ENCODE measurements at regions not wholly inside any gene's neighbourhood (a gene's known extent, or its start where the extent isn't known, plus 50 kb on each side); places are given as distances from the start of the nearest gene placed in this dataset.

GRCh38 chr12:93181409-93181965 lies 196.2 kb upstream of the NUDT4 start:
- no peaks in the 10 kb centered on the region for H3K36me3 ChIP-seq (ENCODE audit: insufficient read depth, low read length)
- no peak overlapping the region for H3K4me3 ChIP-seq (ENCODE audit: insufficient read depth, low read length)
- no peak overlapping the region for H3K27ac ChIP-seq (ENCODE audit: low read depth, low read length)
- H3K4me1 ChIP-seq (ENCODE audit: insufficient read depth, low read length): peaks cover 20% of the 10 kb centered on the region
- no peak overlapping the region for H2AFZ ChIP-seq (ENCODE audit: low read length)
- no peak overlapping the region for H3K4me2 ChIP-seq (ENCODE audit: insufficient read depth, low read length)
- no peak for TF ChIP-seq CTCF (IDR thresholded peaks at IDR 0.05; ENCODE audit: extremely low read depth, low read depth, low read length)
- H3K27me3 ChIP-seq (ENCODE audit: insufficient read depth, low read length): no peaks in the 10 kb centered on the region
- H3K79me2 ChIP-seq (ENCODE audit: insufficient read depth, low read length): no peaks in the 10 kb centered on the region
- no peaks in the 10 kb centered on the region for H3K9me3 ChIP-seq (ENCODE audit: low read depth, low read length)
- DNase-seq (ENCODE audit: insufficient read length, low spot score, missing footprints): no peak
- no peaks in the 10 kb centered on the region for H4K20me1 ChIP-seq (ENCODE audit: insufficient read depth, low read length)

GRCh38 chr12:93183940-93184671 lies 193.6 kb upstream of the NUDT4 start:
- H3K27ac ChIP-seq (ENCODE audit: low read depth, low read length): no peak overlapping the region
- no peaks in the 10 kb centered on the region for H3K36me3 ChIP-seq (ENCODE audit: insufficient read depth, low read length)
- H2AFZ ChIP-seq (ENCODE audit: low read length): peak overlapping the region; percentile 88
- H3K79me2 ChIP-seq (ENCODE audit: insufficient read depth, low read length): no peaks in the 10 kb centered on the region
- no peak for TF ChIP-seq CTCF (IDR thresholded peaks at IDR 0.05; ENCODE audit: extremely low read depth, low read depth, low read length)
- no peak overlapping the region for H3K4me3 ChIP-seq (ENCODE audit: insufficient read depth, low read length)
- no peaks in the 10 kb centered on the region for H3K27me3 ChIP-seq (ENCODE audit: insufficient read depth, low read length)
- DNase-seq (ENCODE audit: insufficient read length, low spot score, missing footprints): no peak
- H3K4me1 ChIP-seq (ENCODE audit: insufficient read depth, low read length): peaks cover 10% of the 10 kb centered on the region
- H4K20me1 ChIP-seq (ENCODE audit: insufficient read depth, low read length): no peaks in the 10 kb centered on the region
- H3K9me3 ChIP-seq (ENCODE audit: low read depth, low read length): no peaks in the 10 kb centered on the region
- no peak overlapping the region for H3K4me2 ChIP-seq (ENCODE audit: insufficient read depth, low read length)

- H3K79me2 ChIP-seq (ENCODE audit: insufficient read depth, low read length): no peaks in the 10 kb centered on the region
- TF ChIP-seq CTCF (IDR thresholded peaks at IDR 0.05; ENCODE audit: extremely low read depth, low read depth, low read length): no peak
- no peak overlapping the region for H3K4me3 ChIP-seq (ENCODE audit: insufficient read depth, low read length)
- H4K20me1 ChIP-seq (ENCODE audit: insufficient read depth, low read length): no peaks in the 10 kb centered on the region
- no peaks in the 10 kb centered on the region for H3K9me3 ChIP-seq (ENCODE audit: low read depth, low read length)
- H3K27me3 ChIP-seq (ENCODE audit: insufficient read depth, low read length): no peaks in the 10 kb centered on the region
- no peak overlapping the region for H3K27ac ChIP-seq (ENCODE audit: low read depth, low read length)
- H3K4me1 ChIP-seq (ENCODE audit: insufficient read depth, low read length): peaks cover 10% of the 10 kb centered on the region
- no peak for DNase-seq (ENCODE audit: insufficient read length, low spot score, missing footprints)
- H3K36me3 ChIP-seq (ENCODE audit: insufficient read depth, low read length): no peaks in the 10 kb centered on the region
- H2AFZ ChIP-seq (ENCODE audit: low read length): peak overlapping the region; percentile 88
- H3K4me2 ChIP-seq (ENCODE audit: insufficient read depth, low read length): no peak overlapping the region
Observed at GRCh38 chr12:93184672-93185368, 192.9 kb upstream of the NUDT4 start.

- Histone ChIP-seq H3K27me3 (ENCODE audit: insufficient read depth, low read length) (no peaks in the 10 kb centered on the region), H3K9me3 (ENCODE audit: low read depth, low read length) (no peaks in the 10 kb centered on the region), H3K27ac (ENCODE audit: low read depth, low read length) (no peak overlapping the region), H3K79me2 (ENCODE audit: insufficient read depth, low read length) (no peaks in the 10 kb centered on the region), H4K20me1 (ENCODE audit: insufficient read depth, low read length) (no peaks in the 10 kb centered on the region), H3K36me3 (ENCODE audit: insufficient read depth, low read length) (no peaks in the 10 kb centered on the region), H3K4me2 (ENCODE audit: insufficient read depth, low read length) (no peak overlapping the region), H2AFZ (ENCODE audit: low read length) (no peak overlapping the region), H3K4me1 (ENCODE audit: insufficient read depth, low read length) (peaks cover 10% of the 10 kb centered on the region), H3K4me3 (ENCODE audit: insufficient read depth, low read length) (no peak overlapping the region)
- DNase-seq (ENCODE audit: insufficient read length, low spot score, missing footprints): no peak
- TF ChIP-seq CTCF (IDR thresholded peaks at IDR 0.05; ENCODE audit: extremely low read depth, low read depth, low read length): no peak
Observed at GRCh38 chr12:93185369-93185741, 192.4 kb upstream of the NUDT4 start.

Data from osteoblast (primary cell).